B cell (primary cell): ENCODE measurements at regions not wholly inside any gene's neighbourhood (a gene's known extent, or its start where the extent isn't known, plus 50 kb on each side); places are given as distances from the start of the nearest gene placed in this dataset.

Experiments
- CTCF ChIP-seq: fragments of 200-600 bp; IDR thresholded peaks from one replicate; pipeline ENCODE4 v1.8.0; 2022; ENCODE audit warnings: antibody characterized with exemption, mild to moderate bottlenecking
- EZH2 ChIP-seq: IDR thresholded peaks from 2 replicates; pipeline ENCODE4 v1.6.1; 2012; ENCODE audit warnings: borderline replicate concordance, low read depth, mild to moderate bottlenecking, moderate library complexity, low read length; ENCODE audit not compliant: insufficient read depth, poor library complexity, severe bottlenecking

- TF ChIP-seq CTCF (no peak), EZH2 (no peak)
These were observed 129.5 kb downstream of the OAT start for GRCh38 chr10:124288928-124289850.
